ENCODE measurements at regions not wholly inside any gene's neighbourhood (a gene's known extent, or its start where the extent isn't known, plus 50 kb on each side); places are given as distances from the start of the nearest gene placed in this dataset.

GRCh38 chr6:141541581-141542324, 591.0 kb upstream of the GJE1 start:
- in situ Hi-C loops (cut with MboI; ENCODE audit: low pct_unique_long_range_greater_than_20kb, low sequenced_read_pairs, unreplicated experiment), result no loop called here
- no peak for TF ChIP-seq CTCF (IDR thresholded peaks at IDR 0.05; ENCODE audit: extremely low read depth, insufficient read depth, missing control alignments)
- DNase-seq (ENCODE audit: low spot score), result no peak

- in situ Hi-C loops (cut with MboI; ENCODE audit: low pct_unique_long_range_greater_than_20kb, low sequenced_read_pairs, unreplicated experiment), result no loop called here
Measured at GRCh38 chr6:141540207-141540606, 592.5 kb upstream of the GJE1 start.

GRCh38 chr6:141539617-141540016, 593.1 kb upstream of the GJE1 start:
- no peak for TF ChIP-seq CTCF (IDR thresholded peaks at IDR 0.05; ENCODE audit: extremely low read depth, insufficient read depth, missing control alignments)
- no peak for DNase-seq (ENCODE audit: low spot score)
- in situ Hi-C loops (cut with MboI; ENCODE audit: low pct_unique_long_range_greater_than_20kb, low sequenced_read_pairs, unreplicated experiment), result no loop called here

More at GRCh38 chr6:141540207-141540606, 592.5 kb upstream of the GJE1 start:
- DNase-seq (ENCODE audit: low spot score), result no peak
- TF ChIP-seq CTCF (IDR thresholded peaks at IDR 0.05; ENCODE audit: extremely low read depth, insufficient read depth, missing control alignments), result no peak

GRCh38 chr6:141532211-141532610, 600.5 kb upstream of the GJE1 start:
- in situ Hi-C loops (cut with MboI; ENCODE audit: low pct_unique_long_range_greater_than_20kb, low sequenced_read_pairs, unreplicated experiment), result no loop called here
- DNase-seq (ENCODE audit: low spot score), result no peak
- no peak for TF ChIP-seq CTCF (IDR thresholded peaks at IDR 0.05; ENCODE audit: extremely low read depth, insufficient read depth, missing control alignments)

GRCh38 chr6:141531040-141531439, 601.7 kb upstream of the GJE1 start:
- in situ Hi-C loops (cut with MboI; ENCODE audit: low pct_unique_long_range_greater_than_20kb, low sequenced_read_pairs, unreplicated experiment), result no loop called here
- TF ChIP-seq CTCF (IDR thresholded peaks at IDR 0.05; ENCODE audit: extremely low read depth, insufficient read depth, missing control alignments), result no peak
- no peak for DNase-seq (ENCODE audit: low spot score)

GRCh38 chr6:141528596-141528995, 604.1 kb upstream of the GJE1 start:
- no peak for TF ChIP-seq CTCF (IDR thresholded peaks at IDR 0.05; ENCODE audit: extremely low read depth, insufficient read depth, missing control alignments)
- no peak for DNase-seq (ENCODE audit: low spot score)
- in situ Hi-C loops (cut with MboI; ENCODE audit: low pct_unique_long_range_greater_than_20kb, low sequenced_read_pairs, unreplicated experiment), result no loop called here
